WTC11 (cell line): ENCODE measurements at regions not wholly inside any gene's neighbourhood (a gene's known extent, or its start where the extent isn't known, plus 50 kb on each side); places are given as distances from the start of the nearest gene placed in this dataset.

ENCODE experiments used
- ATAC-seq: fragments of 200-7000 bp; cut with Tn5 transposase; 2 replicates; pipeline ENCODE4 v1.10.0; 2021; ENCODE audit warnings: mild to moderate bottlenecking, moderate library complexity
- CTCF ChIA-PET: fragments of 300-600 bp; sonication (Branson Sonifier 250); formaldehyde crosslinking; loops from one replicate; lab custom pipeline; 2021; ENCODE audit warnings: antibody characterized with exemption; lab: Charles Lee
- POLR2A ChIA-PET: fragments of 350-600 bp; sonication (Branson Sonifier 250); formaldehyde crosslinking; loops from one replicate; lab custom pipeline; 2021; ENCODE audit warnings: antibody characterized with exemption; lab: Charles Lee
- DNase-seq: peaks from one replicate; pipeline ENCODE4 v3.0.0; 2021; ENCODE audit warnings: low spot score
- H3K27ac Mint-ChIP-seq: 2 replicates; pipeline ENCODE4 v1.8.0; 2021; ENCODE audit warnings: mixed read lengths
- H3K27me3 Mint-ChIP-seq: 2 replicates; pipeline ENCODE4 v1.8.0; 2021; ENCODE audit warnings: low read depth, mild to moderate bottlenecking, moderate library complexity, mixed read lengths
- H3K36me3 Mint-ChIP-seq: 2 replicates; pipeline ENCODE4 v1.8.0; 2021; ENCODE audit warnings: mixed read lengths
- H3K4me1 Mint-ChIP-seq: 2 replicates; pipeline ENCODE4 v1.8.0; 2022; ENCODE audit warnings: mixed read lengths
- H3K4me3 Mint-ChIP-seq: 2 replicates; pipeline ENCODE4 v1.8.0; 2021; ENCODE audit warnings: mild to moderate bottlenecking, moderate library complexity, mixed read lengths
- H3K9me3 Mint-ChIP-seq: 2 replicates; pipeline ENCODE4 v1.8.0; 2021; ENCODE audit warnings: mixed read lengths
- CREM ChIP-seq: sonication (generic); formaldehyde crosslinking; IDR thresholded peaks from 2 replicates; pipeline ENCODE4 v1.8.1; 2022; ENCODE audit warnings: mild to moderate bottlenecking, missing genetic modification reagents, moderate library complexity
- EMX1 ChIP-seq: fragments of 250-450 bp; sonication (Bioruptor Pico); IDR thresholded peaks from 2 replicates; pipeline ENCODE4 v1.8.0; 2021; ENCODE audit warnings: mild to moderate bottlenecking
- ESRRA ChIP-seq: sonication (generic); formaldehyde crosslinking; IDR thresholded peaks from 2 replicates; pipeline ENCODE4 v1.8.1; 2022; ENCODE audit warnings: mild to moderate bottlenecking, missing genetic modification reagents, borderline replicate concordance
- GABPB1 ChIP-seq: sonication (generic); formaldehyde crosslinking; IDR thresholded peaks from 2 replicates; pipeline ENCODE4 v1.8.1; 2023; ENCODE audit warnings: mild to moderate bottlenecking, missing genetic modification reagents
- GRHL2 ChIP-seq: fragments of 250-450 bp; sonication (Bioruptor Pico); IDR thresholded peaks from 2 replicates; pipeline ENCODE4 v1.8.0; 2022; ENCODE audit warnings: mild to moderate bottlenecking, moderate library complexity; ENCODE audit not compliant: insufficient replicate concordance, severe bottlenecking
- GTF2I ChIP-seq: fragments of 250-450 bp; sonication (Bioruptor Pico); conservative IDR thresholded peaks from 2 replicates; pipeline ENCODE4 v1.4.0; 2021; ENCODE audit warnings: mild to moderate bottlenecking
- HMGXB4 ChIP-seq: sonication (generic); formaldehyde crosslinking; IDR thresholded peaks from 2 replicates; pipeline ENCODE4 v1.8.1; 2023; ENCODE audit warnings: mild to moderate bottlenecking, moderate library complexity, missing genetic modification reagents
- NFYB ChIP-seq: sonication (generic); formaldehyde crosslinking; conservative IDR thresholded peaks from 2 replicates; pipeline ENCODE4 v1.8.0; 2022; ENCODE audit warnings: low read depth, missing genetic modification reagents
- RELA ChIP-seq: sonication (generic); formaldehyde crosslinking; IDR thresholded peaks from 2 replicates; pipeline ENCODE4 v1.8.1; 2022; ENCODE audit warnings: missing genetic modification reagents, mild to moderate bottlenecking, borderline replicate concordance
- SOX15 ChIP-seq: fragments of 250-450 bp; sonication (Bioruptor Pico); IDR thresholded peaks from 2 replicates; pipeline ENCODE4 v1.9.0; 2021; ENCODE audit warnings: mild to moderate bottlenecking
- TP53 ChIP-seq: sonication (generic); formaldehyde crosslinking; IDR thresholded peaks from 2 replicates; pipeline ENCODE4 v1.8.1; 2023; ENCODE audit warnings: mild to moderate bottlenecking, missing genetic modification reagents
- ZNF121 ChIP-seq: sonication (generic); formaldehyde crosslinking; IDR thresholded peaks from 2 replicates; pipeline ENCODE4 v1.8.0; 2023; ENCODE audit warnings: missing genetic modification reagents
- ZNF138 ChIP-seq: sonication (generic); formaldehyde crosslinking; conservative IDR thresholded peaks from 2 replicates; pipeline ENCODE4 v1.8.1; 2022; ENCODE audit warnings: mild to moderate bottlenecking, moderate library complexity, missing genetic modification reagents
- ZNF219 ChIP-seq: sonication (generic); formaldehyde crosslinking; IDR thresholded peaks from 2 replicates; pipeline ENCODE4 v1.8.0; 2023; ENCODE audit warnings: missing genetic modification reagents, mild to moderate bottlenecking, borderline replicate concordance
- ZNF416 ChIP-seq: fragments of 250-450 bp; sonication (Bioruptor Pico); IDR thresholded peaks from 2 replicates; pipeline ENCODE4 v1.9.0; 2021; ENCODE audit warnings: mild to moderate bottlenecking, inconsistent platforms
- ZNF423 ChIP-seq: fragments of 250-450 bp; sonication (Bioruptor Pico); IDR thresholded peaks from 2 replicates; pipeline ENCODE4 v2.1.2; 2022; ENCODE audit warnings: mild to moderate bottlenecking, moderate library complexity
- TF ChIP-seq, protein P1 (sequence below): sonication (generic); formaldehyde crosslinking; conservative IDR thresholded peaks from 2 replicates; pipeline ENCODE4 v1.8.1; 2022; ENCODE audit warnings: mild to moderate bottlenecking, missing genetic modification reagents
- TF ChIP-seq, protein P2 (sequence below): sonication (generic); formaldehyde crosslinking; IDR thresholded peaks from 2 replicates; pipeline ENCODE4 v1.8.0; 2022; ENCODE audit warnings: mild to moderate bottlenecking, missing genetic modification reagents
- TF ChIP-seq, protein P3 (sequence below): sonication (generic); formaldehyde crosslinking; IDR thresholded peaks from 2 replicates; pipeline ENCODE4 v1.8.1; 2023; ENCODE audit warnings: mild to moderate bottlenecking, missing genetic modification reagents
- TF ChIP-seq, protein P4 (sequence below): fragments of 250-450 bp; sonication (Bioruptor Pico); IDR thresholded peaks from 2 replicates; pipeline ENCODE4 v1.8.0; 2021; ENCODE audit warnings: mild to moderate bottlenecking
- TF ChIP-seq, protein P5 (sequence below): sonication (generic); formaldehyde crosslinking; IDR thresholded peaks from 2 replicates; pipeline ENCODE4 v1.8.0; 2022; ENCODE audit warnings: mild to moderate bottlenecking, missing genetic modification reagents
- TF ChIP-seq, protein P6 (sequence below): fragments of 250-450 bp; sonication (Bioruptor Pico); IDR thresholded peaks from 2 replicates; pipeline ENCODE4 v1.9.0; 2021; ENCODE audit warnings: mild to moderate bottlenecking

GRCh38 chr2:20541651-20542050 lies 94.8 kb downstream of the RHOB start:
- no peak for DNase-seq
- CTCF ChIA-PET = interaction anchor here (0.7 kb wide), 1 partner anchor 52 kb away, joined by 3 read pairs; no protein-coding TSS in a partner anchor
- no peak overlapping the region for H3K27ac Mint-ChIP-seq
- ATAC-seq = no peak
- peaks cover 18% of the 10 kb centered on the region for H3K36me3 Mint-ChIP-seq
- TF ChIP-seq ZNF121 (CRISPR knock-in tag) = no peak
- TF ChIP-seq SOX15 = no peak
- no peak for TF ChIP-seq EMX1
- no peak for TF ChIP-seq HMGXB4 (CRISPR knock-in tag)
- TF ChIP-seq, protein P1, sequence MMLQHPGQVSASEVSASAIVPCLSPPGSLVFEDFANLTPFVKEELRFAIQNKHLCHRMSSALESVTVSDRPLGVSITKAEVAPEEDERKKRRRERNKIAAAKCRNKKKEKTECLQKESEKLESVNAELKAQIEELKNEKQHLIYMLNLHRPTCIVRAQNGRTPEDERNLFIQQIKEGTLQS (CRISPR knock-in tag) = no peak
- no peak for TF ChIP-seq TP53 (CRISPR knock-in tag)
- TF ChIP-seq ZNF219 (CRISPR knock-in tag) = no peak
- TF ChIP-seq NFYB (CRISPR knock-in tag) = no peak
- H3K27me3 Mint-ChIP-seq = 0 out of 2 replicates have a peak, but pooled peaks cover 2% of the 10 kb centered on the region
- no peak overlapping the region for H3K4me3 Mint-ChIP-seq
- peaks cover 28% of the 10 kb centered on the region for H3K4me1 Mint-ChIP-seq
- POLR2A ChIA-PET = interaction anchor here (0.8 kb wide), 1 partner anchor 95 kb away, joined by 3 read pairs; the partner anchor contains the start of gene RHOB
- peaks cover 20% of the 10 kb centered on the region for H3K9me3 Mint-ChIP-seq

- H3K27ac Mint-ChIP-seq = no peak overlapping the region
- 0 out of 2 replicates have a peak, but pooled peaks cover 2% of the 10 kb centered on the region for H3K27me3 Mint-ChIP-seq
- DNase-seq = no peak
- no peak overlapping the region for H3K4me3 Mint-ChIP-seq
- ATAC-seq = no peak
- CTCF ChIA-PET = no interaction called here
- H3K9me3 Mint-ChIP-seq = peaks cover 23% of the 10 kb centered on the region
- peaks cover 22% of the 10 kb centered on the region for H3K4me1 Mint-ChIP-seq
- POLR2A ChIA-PET = interaction anchor here (0.8 kb wide), 1 partner anchor 96 kb away, joined by 3 read pairs; the partner anchor contains the start of gene RHOB
- H3K36me3 Mint-ChIP-seq = peaks cover 18% of the 10 kb centered on the region
- TF ChIP-seq ZNF416 = no peak
- TF ChIP-seq, protein P2, sequence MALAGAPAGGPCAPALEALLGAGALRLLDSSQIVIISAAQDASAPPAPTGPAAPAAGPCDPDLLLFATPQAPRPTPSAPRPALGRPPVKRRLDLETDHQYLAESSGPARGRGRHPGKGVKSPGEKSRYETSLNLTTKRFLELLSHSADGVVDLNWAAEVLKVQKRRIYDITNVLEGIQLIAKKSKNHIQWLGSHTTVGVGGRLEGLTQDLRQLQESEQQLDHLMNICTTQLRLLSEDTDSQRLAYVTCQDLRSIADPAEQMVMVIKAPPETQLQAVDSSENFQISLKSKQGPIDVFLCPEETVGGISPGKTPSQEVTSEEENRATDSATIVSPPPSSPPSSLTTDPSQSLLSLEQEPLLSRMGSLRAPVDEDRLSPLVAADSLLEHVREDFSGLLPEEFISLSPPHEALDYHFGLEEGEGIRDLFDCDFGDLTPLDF (CRISPR knock-in tag) = no peak
- no peak for TF ChIP-seq GABPB1 (CRISPR knock-in tag)
- TF ChIP-seq, protein P3, sequence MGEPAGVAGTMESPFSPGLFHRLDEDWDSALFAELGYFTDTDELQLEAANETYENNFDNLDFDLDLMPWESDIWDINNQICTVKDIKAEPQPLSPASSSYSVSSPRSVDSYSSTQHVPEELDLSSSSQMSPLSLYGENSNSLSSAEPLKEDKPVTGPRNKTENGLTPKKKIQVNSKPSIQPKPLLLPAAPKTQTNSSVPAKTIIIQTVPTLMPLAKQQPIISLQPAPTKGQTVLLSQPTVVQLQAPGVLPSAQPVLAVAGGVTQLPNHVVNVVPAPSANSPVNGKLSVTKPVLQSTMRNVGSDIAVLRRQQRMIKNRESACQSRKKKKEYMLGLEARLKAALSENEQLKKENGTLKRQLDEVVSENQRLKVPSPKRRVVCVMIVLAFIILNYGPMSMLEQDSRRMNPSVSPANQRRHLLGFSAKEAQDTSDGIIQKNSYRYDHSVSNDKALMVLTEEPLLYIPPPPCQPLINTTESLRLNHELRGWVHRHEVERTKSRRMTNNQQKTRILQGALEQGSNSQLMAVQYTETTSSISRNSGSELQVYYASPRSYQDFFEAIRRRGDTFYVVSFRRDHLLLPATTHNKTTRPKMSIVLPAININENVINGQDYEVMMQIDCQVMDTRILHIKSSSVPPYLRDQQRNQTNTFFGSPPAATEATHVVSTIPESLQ = no peak
- TF ChIP-seq, protein P1 (CRISPR knock-in tag) = no peak
- TF ChIP-seq, protein P4, sequence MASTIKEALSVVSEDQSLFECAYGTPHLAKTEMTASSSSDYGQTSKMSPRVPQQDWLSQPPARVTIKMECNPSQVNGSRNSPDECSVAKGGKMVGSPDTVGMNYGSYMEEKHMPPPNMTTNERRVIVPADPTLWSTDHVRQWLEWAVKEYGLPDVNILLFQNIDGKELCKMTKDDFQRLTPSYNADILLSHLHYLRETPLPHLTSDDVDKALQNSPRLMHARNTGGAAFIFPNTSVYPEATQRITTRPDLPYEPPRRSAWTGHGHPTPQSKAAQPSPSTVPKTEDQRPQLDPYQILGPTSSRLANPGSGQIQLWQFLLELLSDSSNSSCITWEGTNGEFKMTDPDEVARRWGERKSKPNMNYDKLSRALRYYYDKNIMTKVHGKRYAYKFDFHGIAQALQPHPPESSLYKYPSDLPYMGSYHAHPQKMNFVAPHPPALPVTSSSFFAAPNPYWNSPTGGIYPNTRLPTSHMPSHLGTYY = no peak
- TF ChIP-seq HMGXB4 (CRISPR knock-in tag) = no peak
- TF ChIP-seq ZNF423 (CRISPR knock-in tag) = no peak
- TF ChIP-seq ESRRA = no peak
- TF ChIP-seq ZNF138 (CRISPR knock-in tag) = no peak
- no peak for TF ChIP-seq CREM (CRISPR knock-in tag)
- no peak for TF ChIP-seq GTF2I
- TF ChIP-seq RELA (CRISPR knock-in tag) = no peak
- TF ChIP-seq, protein P5, sequence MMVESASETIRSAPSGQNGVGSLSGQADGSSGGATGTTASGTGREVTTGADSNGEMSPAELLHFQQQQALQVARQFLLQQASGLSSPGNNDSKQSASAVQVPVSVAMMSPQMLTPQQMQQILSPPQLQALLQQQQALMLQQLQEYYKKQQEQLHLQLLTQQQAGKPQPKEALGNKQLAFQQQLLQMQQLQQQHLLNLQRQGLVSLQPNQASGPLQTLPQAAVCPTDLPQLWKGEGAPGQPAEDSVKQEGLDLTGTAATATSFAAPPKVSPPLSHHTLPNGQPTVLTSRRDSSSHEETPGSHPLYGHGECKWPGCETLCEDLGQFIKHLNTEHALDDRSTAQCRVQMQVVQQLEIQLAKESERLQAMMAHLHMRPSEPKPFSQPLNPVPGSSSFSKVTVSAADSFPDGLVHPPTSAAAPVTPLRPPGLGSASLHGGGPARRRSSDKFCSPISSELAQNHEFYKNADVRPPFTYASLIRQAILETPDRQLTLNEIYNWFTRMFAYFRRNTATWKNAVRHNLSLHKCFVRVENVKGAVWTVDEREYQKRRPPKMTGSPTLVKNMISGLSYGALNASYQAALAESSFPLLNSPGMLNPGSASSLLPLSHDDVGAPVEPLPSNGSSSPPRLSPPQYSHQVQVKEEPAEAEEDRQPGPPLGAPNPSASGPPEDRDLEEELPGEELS (CRISPR knock-in tag) = no peak
- TF ChIP-seq GRHL2 (CRISPR knock-in tag) = no peak
- TF ChIP-seq, protein P6, sequence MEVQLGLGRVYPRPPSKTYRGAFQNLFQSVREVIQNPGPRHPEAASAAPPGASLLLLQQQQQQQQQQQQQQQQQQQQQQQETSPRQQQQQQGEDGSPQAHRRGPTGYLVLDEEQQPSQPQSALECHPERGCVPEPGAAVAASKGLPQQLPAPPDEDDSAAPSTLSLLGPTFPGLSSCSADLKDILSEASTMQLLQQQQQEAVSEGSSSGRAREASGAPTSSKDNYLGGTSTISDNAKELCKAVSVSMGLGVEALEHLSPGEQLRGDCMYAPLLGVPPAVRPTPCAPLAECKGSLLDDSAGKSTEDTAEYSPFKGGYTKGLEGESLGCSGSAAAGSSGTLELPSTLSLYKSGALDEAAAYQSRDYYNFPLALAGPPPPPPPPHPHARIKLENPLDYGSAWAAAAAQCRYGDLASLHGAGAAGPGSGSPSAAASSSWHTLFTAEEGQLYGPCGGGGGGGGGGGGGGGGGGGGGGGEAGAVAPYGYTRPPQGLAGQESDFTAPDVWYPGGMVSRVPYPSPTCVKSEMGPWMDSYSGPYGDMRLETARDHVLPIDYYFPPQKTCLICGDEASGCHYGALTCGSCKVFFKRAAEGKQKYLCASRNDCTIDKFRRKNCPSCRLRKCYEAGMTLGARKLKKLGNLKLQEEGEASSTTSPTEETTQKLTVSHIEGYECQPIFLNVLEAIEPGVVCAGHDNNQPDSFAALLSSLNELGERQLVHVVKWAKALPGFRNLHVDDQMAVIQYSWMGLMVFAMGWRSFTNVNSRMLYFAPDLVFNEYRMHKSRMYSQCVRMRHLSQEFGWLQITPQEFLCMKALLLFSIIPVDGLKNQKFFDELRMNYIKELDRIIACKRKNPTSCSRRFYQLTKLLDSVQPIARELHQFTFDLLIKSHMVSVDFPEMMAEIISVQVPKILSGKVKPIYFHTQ = no peak
These were observed 95.4 kb downstream of the RHOB start for GRCh38 chr2:20542269-20542668.
